GM23248 (cell line): ENCODE measurements at regions not wholly inside any gene's neighbourhood (a gene's known extent, or its start where the extent isn't known, plus 50 kb on each side); places are given as distances from the start of the nearest gene placed in this dataset.

Source experiments
- EZH2 ChIP-seq: fragments of 200-600 bp; sonication (generic); IDR thresholded peaks from 2 replicates; pipeline ENCODE4 v1.6.1; 2018; ENCODE audit warnings: antibody characterized with exemption, mild to moderate bottlenecking; ENCODE audit not compliant: insufficient read depth, poor library complexity, severe bottlenecking
- EZH2phosphoT487 ChIP-seq: fragments of 200-600 bp; sonication (generic); IDR thresholded peaks from 2 replicates; pipeline ENCODE4 v1.6.1; 2018; ENCODE audit warnings: antibody characterized with exemption, moderate library complexity, mild to moderate bottlenecking, low read depth; ENCODE audit not compliant: insufficient read depth

GRCh38 chr18:27717816-27718215 is 459.1 kb downstream of the CDH2 start:
- TF ChIP-seq EZH2phosphoT487 (no peak), EZH2 (no peak)
